Chondrocyte (in vitro differentiated cells): ENCODE measurements at regions not wholly inside any gene's neighbourhood (a gene's known extent, or its start where the extent isn't known, plus 50 kb on each side); places are given as distances from the start of the nearest gene placed in this dataset.

Source experiments
- DNase-seq: peaks from one replicate; pipeline ENCODE4 v3.0.0; 2021; ENCODE audit warnings: mixed read lengths, low spot score
- H3K27ac Mint-ChIP-seq: one replicate; pipeline ENCODE4 v1.8.0; 2021; ENCODE audit warnings: mild to moderate bottlenecking, moderate library complexity, mixed read lengths; ENCODE audit not compliant: unreplicated experiment
- H3K27me3 Mint-ChIP-seq: 2 replicates; pipeline ENCODE4 v1.8.0; 2021; ENCODE audit warnings: low read depth, mixed read lengths
- H3K36me3 Mint-ChIP-seq: 2 replicates; pipeline ENCODE4 v1.8.0; 2021; ENCODE audit warnings: low read depth, mixed read lengths
- H3K4me1 Mint-ChIP-seq: 2 replicates; pipeline ENCODE4 v1.8.0; 2021; ENCODE audit warnings: low read depth, mild to moderate bottlenecking, mixed read lengths
- H3K4me3 Mint-ChIP-seq: one replicate; pipeline ENCODE4 v1.8.0; 2021; ENCODE audit warnings: mild to moderate bottlenecking, moderate library complexity, mixed read lengths; ENCODE audit not compliant: unreplicated experiment
- H3K9me3 Mint-ChIP-seq: 2 replicates; pipeline ENCODE4 v1.8.0; 2021; ENCODE audit warnings: low read depth, mixed read lengths
- CTCF ChIP-seq: fragments of 200-600 bp; sonication (generic); IDR thresholded peaks from 2 replicates; pipeline ENCODE4 v1.5.0; 2021; ENCODE audit warnings: antibody characterized with exemption, mild to moderate bottlenecking, moderate library complexity

DNA sequence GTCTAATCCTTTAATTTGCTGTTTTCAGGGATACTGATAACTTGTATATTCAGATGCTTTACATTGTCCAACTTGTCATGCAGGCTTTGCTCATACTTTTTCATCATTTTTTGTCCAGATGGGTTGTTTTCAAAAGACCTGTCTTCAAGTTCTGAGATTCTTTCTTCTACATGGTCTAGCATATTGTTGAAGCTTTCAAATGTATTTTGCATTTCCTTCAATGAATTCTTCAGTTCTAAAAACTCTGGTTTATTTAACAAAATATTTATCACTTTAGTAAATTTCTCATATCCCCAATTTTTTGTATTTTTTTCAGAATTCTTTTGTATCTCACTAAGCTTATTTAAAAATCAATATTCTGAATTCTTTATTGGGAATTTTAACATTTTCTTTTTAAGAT is 388.3 kb upstream of the IL12A start:
- peaks cover 5% of the 10 kb centered on the region for H3K4me1 Mint-ChIP-seq
- H3K27me3 Mint-ChIP-seq = peaks cover 7% of the 10 kb centered on the region
- no peak for DNase-seq
- H3K9me3 Mint-ChIP-seq = peaks cover 28% of the 10 kb centered on the region
- H3K27ac Mint-ChIP-seq = no peak overlapping the region
- peaks cover 10% of the 10 kb centered on the region for H3K36me3 Mint-ChIP-seq
- no peak for TF ChIP-seq CTCF
- H3K4me3 Mint-ChIP-seq = no peak overlapping the region

- H3K36me3 Mint-ChIP-seq = peaks cover 10% of the 10 kb centered on the region
- DNase-seq = no peak
- no peaks in the 10 kb centered on the region for H3K27me3 Mint-ChIP-seq
- H3K4me1 Mint-ChIP-seq = peaks cover 5% of the 10 kb centered on the region
- peaks cover 15% of the 10 kb centered on the region for H3K9me3 Mint-ChIP-seq
- H3K27ac Mint-ChIP-seq = no peak overlapping the region
- no peak overlapping the region for H3K4me3 Mint-ChIP-seq
- no peak for TF ChIP-seq CTCF
Measured at GRCh38 chr3:159604151-159604581, 384.5 kb upstream of the IL12A start.

GRCh38 chr3:159605101-159605500 is 383.5 kb upstream of the IL12A start:
- Mint-ChIP-seq H3K27ac (no peak overlapping the region), H3K4me1 (peaks cover 9% of the 10 kb centered on the region), H3K36me3 (peaks cover 3% of the 10 kb centered on the region), H3K9me3 (peaks cover 6% of the 10 kb centered on the region), H3K4me3 (no peak overlapping the region), H3K27me3 (no peaks in the 10 kb centered on the region)
- no peak for DNase-seq
- no peak for TF ChIP-seq CTCF

DNA sequence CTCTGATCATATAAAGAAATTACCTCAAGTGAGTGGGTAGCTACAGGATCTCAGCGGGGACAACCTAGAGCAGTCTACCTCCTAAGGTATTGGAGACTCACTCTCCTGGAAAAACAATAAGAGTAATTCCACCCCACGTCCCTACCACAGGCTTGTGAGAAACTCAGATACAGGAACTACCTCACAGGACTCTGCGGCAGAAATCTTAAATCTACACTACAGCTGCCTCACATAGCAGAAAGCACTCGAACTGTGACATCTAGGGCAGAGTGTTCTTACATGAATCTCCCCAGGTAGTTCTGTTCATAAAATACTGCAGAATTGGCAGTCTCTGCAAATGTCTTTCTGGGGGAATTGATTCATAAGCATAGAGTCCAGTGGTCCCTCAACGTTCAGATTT is 382.9 kb upstream of the IL12A start:
- peaks cover 9% of the 10 kb centered on the region for H3K4me1 Mint-ChIP-seq
- H3K4me3 Mint-ChIP-seq = no peak overlapping the region
- peaks cover 2% of the 10 kb centered on the region for H3K36me3 Mint-ChIP-seq
- peaks cover 2% of the 10 kb centered on the region for H3K9me3 Mint-ChIP-seq
- no peak for TF ChIP-seq CTCF
- no peak overlapping the region for H3K27ac Mint-ChIP-seq
- no peaks in the 10 kb centered on the region for H3K27me3 Mint-ChIP-seq
- DNase-seq = no peak

GRCh38 chr3:159607856-159608255 is 380.8 kb upstream of the IL12A start:
- DNase-seq = no peak
- Mint-ChIP-seq H3K9me3 (no peaks in the 10 kb centered on the region), H3K4me1 (peaks cover 9% of the 10 kb centered on the region), H3K36me3 (no peaks in the 10 kb centered on the region), H3K27me3 (no peaks in the 10 kb centered on the region), H3K4me3 (no peak overlapping the region), H3K27ac (no peak overlapping the region)
- no peak for TF ChIP-seq CTCF
